DOHH2 (cell line): ENCODE measurements at regions not wholly inside any gene's neighbourhood (a gene's known extent, or its start where the extent isn't known, plus 50 kb on each side); places are given as distances from the start of the nearest gene placed in this dataset.

Source experiments
- CTCF ChIP-seq: fragments of 200-600 bp; sonication (generic); IDR thresholded peaks from one replicate; pipeline ENCODE4 v1.5.1; 2014; ENCODE audit warnings: antibody characterized with exemption, mild to moderate bottlenecking, low read depth, low read length; ENCODE audit not compliant: poor library complexity, severe bottlenecking
- EZH2phosphoT487 ChIP-seq: fragments of 200-600 bp; sonication (generic); IDR thresholded peaks from 2 replicates; pipeline ENCODE4 v1.6.1; 2017; ENCODE audit warnings: borderline replicate concordance, mild to moderate bottlenecking, antibody characterized with exemption, low read length, moderate library complexity, mixed read lengths

GRCh38 chr7:53437336-53437735, 401.9 kb downstream of the POM121L12 start:
- TF ChIP-seq CTCF (no peak), EZH2phosphoT487 (no peak)
